Activated T-helper 17 cell treated with anti-CD3 and anti-CD28 coated beads, Interleukin-2, amount 50 U/mL, for 72 hours (primary cell): ENCODE measurements at regions not wholly inside any gene's neighbourhood (a gene's known extent, or its start where the extent isn't known, plus 50 kb on each side); places are given as distances from the start of the nearest gene placed in this dataset.

Experiments used
- ATAC-seq: fragments of 150-1000 bp; cut with Tn5 transposase; replicated peaks from 2 replicates; pipeline ENCODE4 v1.10.0; 2021; ENCODE audit warnings: mild to moderate bottlenecking, moderate library complexity
- H3K27ac Mint-ChIP-seq: one replicate; pipeline ENCODE4 v1.8.0; 2022; ENCODE audit warnings: mixed read lengths
- H3K27me3 Mint-ChIP-seq: one replicate; pipeline ENCODE4 v1.8.0; 2022; ENCODE audit warnings: mixed read lengths
- H3K36me3 Mint-ChIP-seq: one replicate; pipeline ENCODE4 v1.8.0; 2022; ENCODE audit warnings: low read depth, mild to moderate bottlenecking, mixed read lengths
- H3K4me1 Mint-ChIP-seq: one replicate; pipeline ENCODE4 v1.8.0; 2022; ENCODE audit warnings: mixed read lengths
- H3K4me3 Mint-ChIP-seq: one replicate; pipeline ENCODE4 v1.8.0; 2022; ENCODE audit warnings: mild to moderate bottlenecking, mixed read lengths
- H3K9me3 Mint-ChIP-seq: one replicate; pipeline ENCODE4 v1.8.0; 2022; ENCODE audit warnings: mixed read lengths

- Mint-ChIP-seq H3K4me3 (no peak overlapping the region), H3K27ac (no peak overlapping the region), H3K36me3 (no peaks in the 10 kb centered on the region), H3K4me1 (no peaks in the 10 kb centered on the region), H3K9me3 (no peaks in the 10 kb centered on the region), H3K27me3 (peaks cover 14% of the 10 kb centered on the region)
- ATAC-seq = no peak
Observed at GRCh38 chr6:128666405-128666804, 146.0 kb upstream of the PTPRK start.

- H3K4me1 Mint-ChIP-seq = no peaks in the 10 kb centered on the region
- no peaks in the 10 kb centered on the region for H3K9me3 Mint-ChIP-seq
- no peak for ATAC-seq
- no peak overlapping the region for H3K27ac Mint-ChIP-seq
- H3K36me3 Mint-ChIP-seq = no peaks in the 10 kb centered on the region
- no peak overlapping the region for H3K4me3 Mint-ChIP-seq
- H3K27me3 Mint-ChIP-seq = peaks cover 12% of the 10 kb centered on the region
Observed at GRCh38 chr6:128663238-128663637, 142.8 kb upstream of the PTPRK start.

GRCh38 chr6:128659878-128660622, 139.7 kb upstream of the PTPRK start:
- Mint-ChIP-seq H3K4me1 (peaks cover 13% of the 10 kb centered on the region), H3K27ac (no peak overlapping the region), H3K36me3 (no peaks in the 10 kb centered on the region), H3K4me3 (peak overlapping the region; percentile 18), H3K27me3 (peaks cover 11% of the 10 kb centered on the region), H3K9me3 (no peaks in the 10 kb centered on the region)
- ATAC-seq = no peak

GRCh38 chr6:128659276-128659675, 138.9 kb upstream of the PTPRK start:
- H3K36me3 Mint-ChIP-seq = no peaks in the 10 kb centered on the region
- H3K9me3 Mint-ChIP-seq = no peaks in the 10 kb centered on the region
- peaks cover 11% of the 10 kb centered on the region for H3K27me3 Mint-ChIP-seq
- no peak overlapping the region for H3K4me3 Mint-ChIP-seq
- no peak overlapping the region for H3K27ac Mint-ChIP-seq
- H3K4me1 Mint-ChIP-seq = peaks cover 13% of the 10 kb centered on the region
- no peak for ATAC-seq

- ATAC-seq = peak; percentile 21
- H3K27me3 Mint-ChIP-seq = peaks cover 7% of the 10 kb centered on the region
- peaks cover 13% of the 10 kb centered on the region for H3K4me1 Mint-ChIP-seq
- H3K27ac Mint-ChIP-seq = peak overlapping the region; percentile 83
- H3K9me3 Mint-ChIP-seq = no peaks in the 10 kb centered on the region
- H3K4me3 Mint-ChIP-seq = peak overlapping the region; percentile 56
- no peaks in the 10 kb centered on the region for H3K36me3 Mint-ChIP-seq
Observed at GRCh38 chr6:128657181-128657580, 136.8 kb upstream of the PTPRK start.

- peak; percentile 95 for ATAC-seq
- Mint-ChIP-seq H3K27me3 (peaks cover 7% of the 10 kb centered on the region), H3K4me1 (peaks cover 13% of the 10 kb centered on the region), H3K27ac (peak overlapping the region; percentile 83), H3K9me3 (no peaks in the 10 kb centered on the region), H3K4me3 (peak overlapping the region; percentile 56), H3K36me3 (no peaks in the 10 kb centered on the region)
Observed at GRCh38 chr6:128655978-128656498, 135.6 kb upstream of the PTPRK start.

GRCh38 chr6:128648022-128648598, 127.7 kb upstream of the PTPRK start:
- Mint-ChIP-seq H3K9me3 (no peaks in the 10 kb centered on the region), H3K27me3 (peaks cover 3% of the 10 kb centered on the region), H3K36me3 (no peaks in the 10 kb centered on the region), H3K4me1 (no peaks in the 10 kb centered on the region), H3K4me3 (no peak overlapping the region), H3K27ac (no peak overlapping the region)
- ATAC-seq = peak; percentile 19

- Mint-ChIP-seq H3K27ac (no peak overlapping the region), H3K27me3 (peaks cover 3% of the 10 kb centered on the region), H3K4me1 (no peaks in the 10 kb centered on the region), H3K9me3 (no peaks in the 10 kb centered on the region), H3K4me3 (no peak overlapping the region), H3K36me3 (no peaks in the 10 kb centered on the region)
- no peak for ATAC-seq
Observed at GRCh38 chr6:128642132-128642531, 121.7 kb upstream of the PTPRK start.

- Mint-ChIP-seq H3K36me3 (no peaks in the 10 kb centered on the region), H3K4me1 (no peaks in the 10 kb centered on the region), H3K27ac (no peak overlapping the region), H3K9me3 (no peaks in the 10 kb centered on the region), H3K27me3 (peaks cover 3% of the 10 kb centered on the region), H3K4me3 (no peak overlapping the region)
- no peak for ATAC-seq
Observed at GRCh38 chr6:128641703-128642102, 121.3 kb upstream of the PTPRK start.

GRCh38 chr6:128638817-128639216, 118.4 kb upstream of the PTPRK start:
- no peak overlapping the region for H3K27ac Mint-ChIP-seq
- no peaks in the 10 kb centered on the region for H3K9me3 Mint-ChIP-seq
- no peaks in the 10 kb centered on the region for H3K4me1 Mint-ChIP-seq
- peaks cover 3% of the 10 kb centered on the region for H3K27me3 Mint-ChIP-seq
- H3K36me3 Mint-ChIP-seq = no peaks in the 10 kb centered on the region
- ATAC-seq = no peak
- H3K4me3 Mint-ChIP-seq = no peak overlapping the region

GRCh38 chr6:128635219-128635618, 114.8 kb upstream of the PTPRK start:
- H3K4me3 Mint-ChIP-seq = no peak overlapping the region
- H3K27ac Mint-ChIP-seq = no peak overlapping the region
- H3K27me3 Mint-ChIP-seq = peaks cover 3% of the 10 kb centered on the region
- H3K4me1 Mint-ChIP-seq = no peaks in the 10 kb centered on the region
- H3K36me3 Mint-ChIP-seq = no peaks in the 10 kb centered on the region
- no peak for ATAC-seq
- no peaks in the 10 kb centered on the region for H3K9me3 Mint-ChIP-seq

- Mint-ChIP-seq H3K27me3 (no peaks in the 10 kb centered on the region), H3K9me3 (no peaks in the 10 kb centered on the region), H3K27ac (no peak overlapping the region), H3K36me3 (no peaks in the 10 kb centered on the region), H3K4me1 (no peaks in the 10 kb centered on the region), H3K4me3 (no peak overlapping the region)
- ATAC-seq = no peak
Observed at GRCh38 chr6:128632131-128632530, 111.7 kb upstream of the PTPRK start.

GRCh38 chr6:128631031-128631430, 110.6 kb upstream of the PTPRK start:
- no peak for ATAC-seq
- no peaks in the 10 kb centered on the region for H3K36me3 Mint-ChIP-seq

GRCh38 chr6:128630213-128630612, 109.8 kb upstream of the PTPRK start:
- Mint-ChIP-seq H3K36me3 (no peaks in the 10 kb centered on the region), H3K9me3 (no peaks in the 10 kb centered on the region), H3K27ac (no peak overlapping the region), H3K27me3 (no peaks in the 10 kb centered on the region), H3K4me1 (no peaks in the 10 kb centered on the region), H3K4me3 (no peak overlapping the region)
- ATAC-seq = no peak

More at GRCh38 chr6:128631031-128631430, 110.6 kb upstream of the PTPRK start:
- Mint-ChIP-seq H3K9me3 (no peaks in the 10 kb centered on the region), H3K4me3 (no peak overlapping the region), H3K4me1 (no peaks in the 10 kb centered on the region), H3K27ac (no peak overlapping the region), H3K27me3 (no peaks in the 10 kb centered on the region)

GRCh38 chr6:128617285-128617684, 96.9 kb upstream of the PTPRK start:
- ATAC-seq = no peak
- no peak overlapping the region for H3K27ac Mint-ChIP-seq
- H3K4me3 Mint-ChIP-seq = no peak overlapping the region
- peaks cover 9% of the 10 kb centered on the region for H3K9me3 Mint-ChIP-seq
- no peaks in the 10 kb centered on the region for H3K4me1 Mint-ChIP-seq
- no peaks in the 10 kb centered on the region for H3K36me3 Mint-ChIP-seq
- H3K27me3 Mint-ChIP-seq = peaks cover 23% of the 10 kb centered on the region
